Gastrocnemius medialis (tissue), 4 donors: ENCODE measurements at regions not wholly inside any gene's neighbourhood (a gene's known extent, or its start where the extent isn't known, plus 50 kb on each side); places are given as distances from the start of the nearest gene placed in this dataset.

Experiments
- POLR2A ChIP-seq, 2 donors: fragments of 450-650 bp; IDR thresholded peaks; one replicate each; pipeline ENCODE4 v1.6.1; 2017; ENCODE audit warnings: antibody characterized with exemption in 2 of 2, mild to moderate bottlenecking in 2 of 2, moderate library complexity in 2 of 2
- TF ChIP-seq, protein P1 (sequence below), 5 experiments: fragments of 450-650 bp in 3 of 5; fragments of 200-600 bp in 2 of 5; sonication (generic) in 2 of 5; IDR thresholded peaks in 4 of 5; conservative IDR thresholded peaks in 1 of 5; 1 replicate in 4 of 5; 2 replicates in 1 of 5; pipeline ENCODE4 v1.5.1; 2016 to 2019; ENCODE audit warnings: antibody characterized with exemption in 5 of 5, mild to moderate bottlenecking in 3 of 5, moderate library complexity in 3 of 5

GRCh38 chr11:15886299-15886698, 470.0 kb downstream of the SOX6 start:
- TF ChIP-seq, protein P1, sequence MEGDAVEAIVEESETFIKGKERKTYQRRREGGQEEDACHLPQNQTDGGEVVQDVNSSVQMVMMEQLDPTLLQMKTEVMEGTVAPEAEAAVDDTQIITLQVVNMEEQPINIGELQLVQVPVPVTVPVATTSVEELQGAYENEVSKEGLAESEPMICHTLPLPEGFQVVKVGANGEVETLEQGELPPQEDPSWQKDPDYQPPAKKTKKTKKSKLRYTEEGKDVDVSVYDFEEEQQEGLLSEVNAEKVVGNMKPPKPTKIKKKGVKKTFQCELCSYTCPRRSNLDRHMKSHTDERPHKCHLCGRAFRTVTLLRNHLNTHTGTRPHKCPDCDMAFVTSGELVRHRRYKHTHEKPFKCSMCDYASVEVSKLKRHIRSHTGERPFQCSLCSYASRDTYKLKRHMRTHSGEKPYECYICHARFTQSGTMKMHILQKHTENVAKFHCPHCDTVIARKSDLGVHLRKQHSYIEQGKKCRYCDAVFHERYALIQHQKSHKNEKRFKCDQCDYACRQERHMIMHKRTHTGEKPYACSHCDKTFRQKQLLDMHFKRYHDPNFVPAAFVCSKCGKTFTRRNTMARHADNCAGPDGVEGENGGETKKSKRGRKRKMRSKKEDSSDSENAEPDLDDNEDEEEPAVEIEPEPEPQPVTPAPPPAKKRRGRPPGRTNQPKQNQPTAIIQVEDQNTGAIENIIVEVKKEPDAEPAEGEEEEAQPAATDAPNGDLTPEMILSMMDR (IDR thresholded peaks at IDR 0.05 in 4 of 5, conservative IDR thresholded peaks at IDR 0.05 in 1 of 5) = no peak
- TF ChIP-seq POLR2A (IDR thresholded peaks at IDR 0.05) = no peak
